Neural cell (in vitro differentiated cells): ENCODE measurements at regions not wholly inside any gene's neighbourhood (a gene's known extent, or its start where the extent isn't known, plus 50 kb on each side); places are given as distances from the start of the nearest gene placed in this dataset.

ENCODE experiments used
- H2AFZ ChIP-seq: fragments of 200-600, 300-800 bp; sonication (generic), shearing (Covaris generic); 2 replicates; pipeline ENCODE4 v1.6.0; 2014; ENCODE audit warnings: low read depth, mild to moderate bottlenecking, antibody characterized with exemption, low read length, moderate library complexity
- H3F3A ChIP-seq: fragments of 200-600 bp; shearing (Covaris generic); 2 replicates; pipeline ENCODE4 v1.6.1; 2016; ENCODE audit warnings: mild to moderate bottlenecking, moderate library complexity, mixed read lengths, antibody characterized with exemption, low read length; ENCODE audit not compliant: insufficient read depth, poor library complexity, severe bottlenecking
- H3K27ac ChIP-seq: fragments of 200-600, 300-800 bp; sonication (generic), shearing (Covaris generic); 2 replicates; pipeline ENCODE4 v1.5.1; 2014; ENCODE audit warnings: mild to moderate bottlenecking, low read length, moderate library complexity
- H3K27me3 ChIP-seq: fragments of 300-800, 200-600 bp; sonication (generic), shearing (Covaris generic); 2 replicates; pipeline ENCODE4 v1.6.0; 2014; ENCODE audit warnings: mild to moderate bottlenecking, low read depth, low read length, moderate library complexity; ENCODE audit not compliant: insufficient read depth
- H3K36me3 ChIP-seq: fragments of 300-800, 200-600 bp; sonication (generic), shearing (Covaris generic); 2 replicates; pipeline ENCODE4 v1.5.1; 2014; ENCODE audit warnings: mild to moderate bottlenecking, antibody characterized with exemption, low read length, moderate library complexity; ENCODE audit not compliant: insufficient read depth
- H3K4me2 ChIP-seq: fragments of 300-800, 200-600 bp; sonication (generic), shearing (Covaris generic); 2 replicates; pipeline ENCODE4 v1.6.0; 2014; ENCODE audit warnings: mild to moderate bottlenecking, low read length
- H3K4me3 ChIP-seq: fragments of 300-800, 200-600 bp; sonication (generic), shearing (Covaris generic); 2 replicates; pipeline ENCODE4 v1.5.1; 2014; ENCODE audit warnings: mild to moderate bottlenecking, low read length, moderate library complexity
- H3K79me2 ChIP-seq: fragments of 200-600 bp; shearing (Covaris generic); replicated peaks from 2 replicates; pipeline ENCODE4 v1.6.0; 2014; ENCODE audit warnings: mild to moderate bottlenecking, low read length, moderate library complexity; ENCODE audit not compliant: insufficient read depth
- H3K9ac ChIP-seq: fragments of 300-800, 200-600 bp; sonication (generic), shearing (Covaris generic); 2 replicates; pipeline ENCODE4 v1.6.1; 2016; ENCODE audit warnings: mild to moderate bottlenecking, low read length, mixed read lengths
- H3K9me2 ChIP-seq: fragments of 200-600 bp; shearing (Covaris generic); 2 replicates; pipeline ENCODE4 v1.6.1; 2016; ENCODE audit warnings: mild to moderate bottlenecking, low read length, mixed read lengths; ENCODE audit not compliant: insufficient read depth
- H3K9me3 ChIP-seq: fragments of 200-600, 300-800 bp; sonication (generic), shearing (Covaris generic); 2 replicates; pipeline ENCODE4 v1.6.1; 2016; ENCODE audit warnings: mild to moderate bottlenecking, mixed run types, low read length, moderate library complexity, mixed read lengths
- H4K20me1 ChIP-seq: fragments of 200-600 bp; shearing (Covaris generic); 2 replicates; pipeline ENCODE4 v1.6.1; 2016; ENCODE audit warnings: mild to moderate bottlenecking, mixed run types; ENCODE audit not compliant: insufficient read depth
- CTCF ChIP-seq: fragments of 450-650 bp; IDR thresholded peaks from 2 replicates; pipeline ENCODE4 v1.5.1; 2014; ENCODE audit warnings: antibody characterized with exemption, mild to moderate bottlenecking, moderate library complexity; ENCODE audit not compliant: poor library complexity, severe bottlenecking
- EP300 ChIP-seq: fragments of 450-650 bp; conservative IDR thresholded peaks from 2 replicates; pipeline ENCODE4 v1.6.1; 2014; ENCODE audit warnings: antibody characterized with exemption, mild to moderate bottlenecking, moderate library complexity; ENCODE audit not compliant: poor library complexity, severe bottlenecking
- EZH2 ChIP-seq: fragments of 200-600, 300-800 bp; shearing (Covaris generic), sonication (generic); IDR thresholded peaks from 2 replicates; pipeline ENCODE4 v1.6.1; 2014; ENCODE audit warnings: antibody characterized with exemption, low read length, borderline replicate concordance, mild to moderate bottlenecking; ENCODE audit not compliant: insufficient read depth, poor library complexity, severe bottlenecking
- MXI1 ChIP-seq: fragments of 450-650 bp; conservative IDR thresholded peaks from 2 replicates; pipeline ENCODE4 v1.6.1; 2014; ENCODE audit warnings: antibody characterized with exemption, mild to moderate bottlenecking; ENCODE audit not compliant: poor library complexity, severe bottlenecking
- POLR2AphosphoS5 ChIP-seq: IDR thresholded peaks from 2 replicates; pipeline ENCODE4 v1.6.1; 2012
- RAD21 ChIP-seq: fragments of 450-650 bp; conservative IDR thresholded peaks from 2 replicates; pipeline ENCODE4 v1.6.1; 2014; ENCODE audit warnings: antibody characterized with exemption, mild to moderate bottlenecking, moderate library complexity
- REST ChIP-seq: IDR thresholded peaks from 2 replicates; pipeline ENCODE4 v1.6.1; 2012; ENCODE audit warnings: borderline replicate concordance
- SMC3 ChIP-seq: fragments of 450-650 bp; conservative IDR thresholded peaks from 2 replicates; pipeline ENCODE4 v1.6.1; 2014; ENCODE audit warnings: antibody characterized with exemption, mild to moderate bottlenecking, moderate library complexity; ENCODE audit not compliant: poor library complexity
- TAF1 ChIP-seq: IDR thresholded peaks from 2 replicates; pipeline ENCODE4 v1.6.1; 2012; ENCODE audit warnings: low read depth

- Histone ChIP-seq H3K9ac (no peak overlapping the region), H4K20me1 (no peaks in the 10 kb centered on the region), H3K9me3 (no peaks in the 10 kb centered on the region), H3K9me2 (no peaks in the 10 kb centered on the region), H3F3A (no peaks in the 10 kb centered on the region), H3K4me2 (no peak overlapping the region), H3K79me2 (no peaks in the 10 kb centered on the region), H2AFZ (no peak overlapping the region), H3K36me3 (no peaks in the 10 kb centered on the region), H3K27me3 (no peaks in the 10 kb centered on the region), H3K4me3 (no peak overlapping the region), H3K27ac (no peak overlapping the region)
- TF ChIP-seq REST, result no peak
- TF ChIP-seq TAF1, result no peak
- no peak for TF ChIP-seq EZH2
- no peak for TF ChIP-seq EP300
- TF ChIP-seq CTCF, result no peak
- TF ChIP-seq MXI1, result no peak
- TF ChIP-seq POLR2AphosphoS5, result no peak
- no peak for TF ChIP-seq RAD21
- TF ChIP-seq SMC3, result no peak
Observed at GRCh38 chr16:86926181-86927094, 348.1 kb downstream of the FOXL1 start.

- Histone ChIP-seq H3F3A (no peaks in the 10 kb centered on the region), H3K4me2 (no peak overlapping the region), H3K79me2 (no peaks in the 10 kb centered on the region), H3K4me3 (no peak overlapping the region), H3K9me2 (no peaks in the 10 kb centered on the region), H3K36me3 (no peaks in the 10 kb centered on the region), H3K9me3 (no peaks in the 10 kb centered on the region), H2AFZ (no peak overlapping the region), H3K27ac (no peak overlapping the region), H4K20me1 (no peaks in the 10 kb centered on the region), H3K9ac (no peak overlapping the region), H3K27me3 (no peaks in the 10 kb centered on the region)
- no peak for TF ChIP-seq EP300
- no peak for TF ChIP-seq POLR2AphosphoS5
Observed at GRCh38 chr16:86927699-86928098, 349.4 kb downstream of the FOXL1 start.
